ENCODE measurements at regions not wholly inside any gene's neighbourhood (a gene's known extent, or its start where the extent isn't known, plus 50 kb on each side); places are given as distances from the start of the nearest gene placed in this dataset.

GRCh38 chr5:125600559-125600958 is 822.6 kb upstream of the GRAMD2B start:
- no peaks in the 10 kb centered on the region for H3K4me1 ChIP-seq (ENCODE audit: insufficient read depth)
- no peak overlapping the region for H3K4me3 ChIP-seq (ENCODE audit: low read depth, low read length)
- H3K27ac ChIP-seq (ENCODE audit: low read depth): no peak overlapping the region
- no peaks in the 10 kb centered on the region for H3K36me3 ChIP-seq (ENCODE audit: insufficient read depth)
- 98% methylated on average over 1 of the region's 1 CpG for WGBS
- DNase-seq (ENCODE audit: extremely low spot score): no peak

DNA sequence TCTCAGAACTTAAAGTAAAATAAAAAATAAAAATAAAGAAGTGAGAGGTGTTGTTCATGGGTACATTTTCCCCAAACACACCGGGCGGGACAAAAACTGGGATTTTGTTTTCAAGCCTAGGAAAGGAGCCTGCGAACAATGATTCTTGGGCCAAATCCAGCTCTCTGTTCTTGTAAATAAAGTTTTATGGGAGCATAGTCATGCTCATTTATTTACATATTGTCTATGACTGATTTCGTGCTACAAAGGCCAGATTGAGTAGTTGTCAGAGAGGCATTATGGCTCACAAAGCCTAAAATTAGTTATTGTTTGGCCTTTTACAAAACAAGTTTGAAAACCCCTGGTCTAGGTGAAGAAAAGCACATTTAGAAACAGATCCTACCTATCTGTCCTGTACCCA is 821.0 kb upstream of the GRAMD2B start:
- DNase-seq (ENCODE audit: extremely low spot score): no peak
- H3K27ac ChIP-seq (ENCODE audit: low read depth): no peak overlapping the region
- H3K4me1 ChIP-seq (ENCODE audit: insufficient read depth): no peaks in the 10 kb centered on the region
- whole genome bisulfite sequencing: 69% methylated on average over 4 of the region's 4 CpGs
- no peaks in the 10 kb centered on the region for H3K36me3 ChIP-seq (ENCODE audit: insufficient read depth)
- H3K4me3 ChIP-seq (ENCODE audit: low read depth, low read length): no peak overlapping the region

GRCh38 chr5:125603321-125603720 is 819.9 kb upstream of the GRAMD2B start:
- no peak for DNase-seq (ENCODE audit: extremely low spot score)
- no peak overlapping the region for H3K27ac ChIP-seq (ENCODE audit: low read depth)
- no peaks in the 10 kb centered on the region for H3K4me1 ChIP-seq (ENCODE audit: insufficient read depth)
- no peaks in the 10 kb centered on the region for H3K36me3 ChIP-seq (ENCODE audit: insufficient read depth)
- 90% methylated on average over 3 of the region's 3 CpGs for WGBS
- no peak overlapping the region for H3K4me3 ChIP-seq (ENCODE audit: low read depth, low read length)

DNA sequence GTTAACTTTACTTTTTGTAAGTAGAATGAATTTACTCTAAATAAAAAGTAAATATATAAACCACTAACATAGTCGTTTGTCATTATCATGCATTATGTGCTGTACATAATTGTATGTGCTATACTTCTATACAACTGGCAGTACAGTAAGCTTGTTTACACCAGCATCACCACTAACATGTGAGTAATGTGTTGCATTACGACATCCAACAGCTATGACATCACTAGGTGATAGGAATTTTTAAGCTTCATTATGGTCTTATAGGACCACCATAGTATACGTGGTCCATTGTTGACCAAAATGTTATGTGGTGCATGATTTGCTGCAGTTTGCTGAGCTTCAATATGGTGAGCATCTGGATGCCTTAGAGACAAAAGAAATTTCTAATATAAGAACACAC is 819.1 kb upstream of the GRAMD2B start:
- Histone ChIP-seq H3K4me3 (ENCODE audit: low read depth, low read length) (no peak overlapping the region), H3K27ac (ENCODE audit: low read depth) (no peak overlapping the region), H3K36me3 (ENCODE audit: insufficient read depth) (no peaks in the 10 kb centered on the region), H3K4me1 (ENCODE audit: insufficient read depth) (no peaks in the 10 kb centered on the region)
- DNase-seq (ENCODE audit: extremely low spot score): no peak
- WGBS: 87% methylated on average over 3 of the region's 3 CpGs

- WGBS: 57% methylated on average over 2 of the region's 2 CpGs
- Histone ChIP-seq H3K27ac (ENCODE audit: low read depth) (no peak overlapping the region), H3K4me1 (ENCODE audit: insufficient read depth) (no peaks in the 10 kb centered on the region), H3K36me3 (ENCODE audit: insufficient read depth) (no peaks in the 10 kb centered on the region), H3K4me3 (ENCODE audit: low read depth, low read length) (no peak overlapping the region)
- no peak for DNase-seq (ENCODE audit: extremely low spot score)
These were observed 816.2 kb upstream of the GRAMD2B start for GRCh38 chr5:125607018-125607417.

GRCh38 chr5:125609011-125609410 is 814.2 kb upstream of the GRAMD2B start:
- no peaks in the 10 kb centered on the region for H3K4me1 ChIP-seq (ENCODE audit: insufficient read depth)
- no peaks in the 10 kb centered on the region for H3K36me3 ChIP-seq (ENCODE audit: insufficient read depth)
- 86% methylated on average over 1 of the region's 1 CpG for WGBS
- DNase-seq (ENCODE audit: extremely low spot score): no peak
- no peak overlapping the region for H3K27ac ChIP-seq (ENCODE audit: low read depth)
- no peak overlapping the region for H3K4me3 ChIP-seq (ENCODE audit: low read depth, low read length)

- no peak for DNase-seq (ENCODE audit: extremely low spot score)
- Histone ChIP-seq H3K4me3 (ENCODE audit: low read depth, low read length) (no peak overlapping the region), H3K27ac (ENCODE audit: low read depth) (no peak overlapping the region), H3K36me3 (ENCODE audit: insufficient read depth) (no peaks in the 10 kb centered on the region), H3K4me1 (ENCODE audit: insufficient read depth) (no peaks in the 10 kb centered on the region)
- 47% methylated on average over 2 of the region's 2 CpGs for WGBS
These were observed 812.3 kb upstream of the GRAMD2B start for GRCh38 chr5:125610892-125611291.

DNA sequence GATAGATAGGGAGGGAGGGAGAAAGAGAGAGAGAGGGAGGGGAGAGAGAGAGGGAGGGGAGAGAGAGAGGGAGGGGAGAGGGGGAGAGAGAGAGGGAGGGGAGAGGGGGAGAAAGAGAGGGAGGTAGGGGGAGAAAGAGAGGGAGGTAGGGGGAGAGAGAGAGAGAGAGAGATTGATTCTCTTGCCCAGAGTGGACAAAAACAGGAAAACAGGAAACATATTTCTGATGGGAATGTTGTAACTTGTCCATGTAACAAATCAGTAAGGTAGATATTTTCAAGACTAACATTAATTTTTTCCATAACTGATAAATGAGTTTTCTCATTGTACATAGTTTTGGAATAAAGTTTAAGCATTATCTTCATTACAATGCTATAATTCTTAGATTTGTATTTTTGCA is 811.7 kb upstream of the GRAMD2B start:
- Histone ChIP-seq H3K27ac (ENCODE audit: low read depth) (no peak overlapping the region), H3K36me3 (ENCODE audit: insufficient read depth) (no peaks in the 10 kb centered on the region), H3K4me1 (ENCODE audit: insufficient read depth) (no peaks in the 10 kb centered on the region), H3K4me3 (ENCODE audit: low read depth, low read length) (no peak overlapping the region)
- no peak for DNase-seq (ENCODE audit: extremely low spot score)

DNA sequence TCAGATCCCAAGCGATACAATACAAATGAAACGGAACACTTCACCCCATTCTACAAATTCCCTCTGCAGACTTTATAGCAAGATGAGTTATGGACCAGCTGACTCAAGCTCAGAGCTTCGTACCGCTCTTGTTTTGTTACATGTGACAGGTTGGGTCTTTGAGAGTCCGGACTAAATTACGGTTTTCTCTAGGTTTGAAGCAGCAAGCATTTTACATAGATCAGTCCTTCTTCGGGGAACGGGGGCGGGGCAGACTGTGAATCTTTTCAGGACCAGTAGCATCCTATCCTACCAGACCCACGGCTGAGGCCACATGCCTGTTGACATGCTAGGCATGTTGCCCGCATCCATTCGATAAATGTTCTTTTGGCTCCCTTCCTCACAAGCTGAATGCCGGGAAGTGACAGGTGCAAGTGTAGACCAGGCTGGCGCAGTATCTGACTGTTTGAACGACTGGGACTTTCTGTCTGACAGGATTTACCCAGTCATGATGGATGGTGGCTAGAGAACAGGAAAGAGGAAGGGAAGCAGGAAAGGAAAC is 811.0 kb upstream of the GRAMD2B start:
- Histone ChIP-seq H3K4me3 (ENCODE audit: low read depth, low read length) (no peak overlapping the region), H3K27ac (ENCODE audit: low read depth) (no peak overlapping the region), H3K36me3 (ENCODE audit: insufficient read depth) (no peaks in the 10 kb centered on the region), H3K4me1 (ENCODE audit: insufficient read depth) (no peaks in the 10 kb centered on the region)
- 81% methylated on average over 15 of the region's 15 CpGs for whole genome bisulfite sequencing
- DNase-seq (ENCODE audit: extremely low spot score): no peak

DNA sequence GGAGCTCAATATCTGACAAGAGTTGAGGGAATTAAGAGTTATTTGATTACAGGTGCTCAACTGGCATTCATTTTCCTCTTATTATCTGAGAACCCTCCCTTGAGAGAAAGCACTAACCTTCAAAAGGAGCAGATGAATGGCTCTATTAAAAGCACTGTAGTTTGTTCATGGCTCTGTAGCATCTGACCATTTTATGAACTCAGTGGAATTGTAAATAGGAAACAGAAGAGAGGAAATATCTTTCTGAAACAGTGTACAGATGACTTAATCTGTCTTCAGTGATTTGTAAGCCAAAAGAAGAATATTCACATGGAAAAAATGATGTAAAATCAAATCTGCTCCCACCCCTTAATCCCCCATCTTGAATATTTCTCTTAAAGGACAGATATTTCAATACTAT is 810.4 kb upstream of the GRAMD2B start:
- Histone ChIP-seq H3K4me3 (ENCODE audit: low read depth, low read length) (no peak overlapping the region), H3K4me1 (ENCODE audit: insufficient read depth) (no peaks in the 10 kb centered on the region), H3K27ac (ENCODE audit: low read depth) (no peak overlapping the region), H3K36me3 (ENCODE audit: insufficient read depth) (no peaks in the 10 kb centered on the region)
- no peak for DNase-seq (ENCODE audit: extremely low spot score)

- no peaks in the 10 kb centered on the region for H3K4me1 ChIP-seq (ENCODE audit: insufficient read depth)
- no peak overlapping the region for H3K27ac ChIP-seq (ENCODE audit: low read depth)
- no peak for DNase-seq (ENCODE audit: extremely low spot score)
- H3K36me3 ChIP-seq (ENCODE audit: insufficient read depth): no peaks in the 10 kb centered on the region
- no peak overlapping the region for H3K4me3 ChIP-seq (ENCODE audit: low read depth, low read length)
- WGBS: 95% methylated on average over 1 of the region's 1 CpG
These were observed 793.0 kb upstream of the GRAMD2B start for GRCh38 chr5:125630237-125630636.

GRCh38 chr5:125633523-125633922 is 789.7 kb upstream of the GRAMD2B start:
- WGBS: 86% methylated on average over 1 of the region's 1 CpG
- Histone ChIP-seq H3K36me3 (ENCODE audit: insufficient read depth) (no peaks in the 10 kb centered on the region), H3K4me3 (ENCODE audit: low read depth, low read length) (no peak overlapping the region), H3K4me1 (ENCODE audit: insufficient read depth) (no peaks in the 10 kb centered on the region), H3K27ac (ENCODE audit: low read depth) (no peak overlapping the region)
- DNase-seq (ENCODE audit: extremely low spot score): no peak

DNA sequence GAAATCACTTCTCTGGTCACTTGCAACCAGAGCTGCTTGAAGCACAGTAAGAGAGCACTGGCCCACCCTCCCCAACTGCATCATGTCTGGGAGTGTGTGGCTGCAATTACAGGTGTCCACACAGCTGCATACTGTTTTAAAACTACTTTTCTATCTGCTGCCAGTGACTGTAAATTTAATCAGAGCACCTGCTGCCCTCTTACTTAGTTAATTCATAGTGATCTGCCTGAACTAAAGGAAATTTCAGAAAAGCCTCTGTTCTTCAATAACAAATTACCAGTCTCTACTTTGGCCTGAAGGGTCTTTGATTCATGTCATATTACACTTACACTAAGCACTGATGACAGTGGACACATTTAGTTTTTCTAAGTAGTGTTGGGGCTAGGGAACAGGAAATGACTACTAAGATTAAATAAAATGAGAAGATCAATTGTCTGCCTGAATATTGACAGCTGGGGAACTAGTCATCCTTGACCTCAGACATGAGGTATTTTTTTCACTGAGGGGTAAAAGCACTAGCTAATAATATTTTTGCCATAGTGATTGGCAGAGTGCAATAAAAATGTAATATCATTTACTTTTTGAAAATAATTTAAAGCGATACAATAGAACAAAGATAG is 788.9 kb upstream of the GRAMD2B start:
- WGBS: 100% methylated on average over 1 of the region's 1 CpG
- no peaks in the 10 kb centered on the region for H3K36me3 ChIP-seq (ENCODE audit: insufficient read depth)
- H3K4me3 ChIP-seq (ENCODE audit: low read depth, low read length): no peak overlapping the region
- no peaks in the 10 kb centered on the region for H3K4me1 ChIP-seq (ENCODE audit: insufficient read depth)
- DNase-seq (ENCODE audit: extremely low spot score): no peak
- no peak overlapping the region for H3K27ac ChIP-seq (ENCODE audit: low read depth)

DNA sequence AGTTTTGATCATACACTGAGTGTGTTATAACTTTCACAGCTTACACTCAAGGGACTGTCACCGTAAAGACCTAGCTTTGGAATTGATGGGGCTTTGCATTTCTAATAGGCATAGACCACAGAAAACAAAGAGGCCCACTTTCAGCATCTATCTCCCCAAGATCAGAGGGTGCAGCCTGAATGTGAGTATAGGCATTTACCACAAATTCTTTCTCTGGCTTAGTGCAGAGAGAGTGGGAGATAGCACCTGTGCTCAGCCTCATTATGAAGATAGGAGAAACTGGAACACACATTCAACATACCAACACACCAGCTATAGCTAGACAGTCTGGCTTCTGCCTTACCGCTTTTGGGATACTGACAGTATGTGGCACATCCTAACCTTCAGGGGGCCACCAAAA is 783.4 kb upstream of the GRAMD2B start:
- H3K4me3 ChIP-seq (ENCODE audit: low read depth, low read length): no peak overlapping the region
- H3K36me3 ChIP-seq (ENCODE audit: insufficient read depth): no peaks in the 10 kb centered on the region
- 70% methylated on average over 2 of the region's 2 CpGs for WGBS
- H3K27ac ChIP-seq (ENCODE audit: low read depth): no peak overlapping the region
- H3K4me1 ChIP-seq (ENCODE audit: insufficient read depth): no peaks in the 10 kb centered on the region
- no peak for DNase-seq (ENCODE audit: extremely low spot score)

GRCh38 chr5:125652761-125653160 is 770.4 kb upstream of the GRAMD2B start:
- DNase-seq (ENCODE audit: extremely low spot score): no peak
- no peaks in the 10 kb centered on the region for H3K36me3 ChIP-seq (ENCODE audit: insufficient read depth)
- H3K4me1 ChIP-seq (ENCODE audit: insufficient read depth): no peaks in the 10 kb centered on the region
- H3K4me3 ChIP-seq (ENCODE audit: low read depth, low read length): no peak overlapping the region
- no peak overlapping the region for H3K27ac ChIP-seq (ENCODE audit: low read depth)
- WGBS: 95% methylated on average over 2 of the region's 2 CpGs

All from urinary bladder (tissue), 3 donors.